Mucosa of rectum (tissue), 2 donors: ENCODE measurements at regions not wholly inside any gene's neighbourhood (a gene's known extent, or its start where the extent isn't known, plus 50 kb on each side); places are given as distances from the start of the nearest gene placed in this dataset.
"Not testable (repeated sequence)": the region's sequence is repeated elsewhere in the genome, so short reads cannot be mapped to it uniquely, and the experiment has no call there.

Experiments used
- H3K27ac ChIP-seq, 2 donors: one replicate each; pipeline ENCODE4 v1.7.0; 2013; ENCODE audit warnings: inconsistent platforms in 2 of 2, low read depth in 2 of 2, low read length in 2 of 2
- H3K27me3 ChIP-seq, 2 donors: one replicate each; pipeline ENCODE4 v1.7.0; 2013; ENCODE audit warnings: low read length in 2 of 2; ENCODE audit not compliant: control insufficient read depth in 2 of 2, insufficient read depth in 2 of 2
- H3K36me3 ChIP-seq, 2 donors: one replicate each; pipeline ENCODE4 v1.7.0; 2013; ENCODE audit warnings: low read length in 2 of 2; ENCODE audit not compliant: control insufficient read depth in 2 of 2, insufficient read depth in 2 of 2
- H3K4me1 ChIP-seq, 2 donors: one replicate each; pipeline ENCODE4 v1.7.0; 2013; ENCODE audit warnings: low read length in 2 of 2, mild to moderate bottlenecking in 1 of 2; ENCODE audit not compliant: control insufficient read depth in 2 of 2, insufficient read depth in 2 of 2
- H3K4me3 ChIP-seq, 2 donors: one replicate each; pipeline ENCODE4 v1.7.0; 2013; ENCODE audit warnings: low read length in 2 of 2
- H3K9ac ChIP-seq, 2 donors: one replicate each; pipeline ENCODE4 v1.7.0; 2013; ENCODE audit warnings: low read length in 2 of 2, low read depth in 1 of 2, mild to moderate bottlenecking in 1 of 2
- H3K9me3 ChIP-seq, 2 donors: one replicate each; pipeline ENCODE4 v1.7.0; 2013; ENCODE audit warnings: low read length in 2 of 2; ENCODE audit not compliant: control insufficient read depth in 2 of 2
- donor health status: healthy.
- donor health status: Normal muscosa, but diverticular disease.

GRCh38 chr4:24180586-24180985 is 290.7 kb upstream of the PPARGC1A start:
- Histone ChIP-seq H3K27ac (no peak overlapping the region), H3K27me3 (no peaks in the 10 kb centered on the region), H3K9me3 (no peaks in the 10 kb centered on the region), H3K4me3 (no peak overlapping the region), H3K4me1 (no peaks in the 10 kb centered on the region), H3K9ac (no peak overlapping the region), H3K36me3 (no peaks in the 10 kb centered on the region)

DNA sequence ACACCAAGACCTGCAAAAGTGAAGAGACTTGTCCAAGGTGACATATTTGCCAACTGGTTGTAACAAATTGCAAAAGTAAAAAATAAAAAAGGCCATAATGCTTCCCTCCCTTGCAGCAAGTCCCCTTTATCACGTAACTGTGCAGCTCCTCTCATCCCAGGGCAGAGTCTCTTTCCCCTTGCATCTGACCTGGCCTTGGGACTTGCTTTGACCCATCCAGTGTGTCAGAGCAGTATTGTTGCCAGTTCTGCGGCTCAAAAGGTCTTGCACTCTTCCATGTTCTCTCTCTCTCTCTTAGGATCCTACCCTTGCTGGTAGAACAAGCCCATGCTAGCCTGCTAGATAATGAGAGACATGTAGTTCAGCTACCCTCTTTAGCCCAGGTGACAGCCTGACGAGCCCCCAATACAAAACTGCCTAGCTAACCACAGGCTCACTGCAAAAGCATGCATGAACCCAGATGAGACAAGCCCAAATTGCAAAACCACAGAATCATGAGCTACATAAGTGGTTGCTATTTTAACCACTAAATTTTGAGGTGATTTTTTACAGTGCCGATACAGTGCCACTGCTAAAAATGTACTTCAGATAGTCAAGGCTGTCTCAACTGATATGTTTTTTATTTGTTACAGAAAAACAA is 289.5 kb upstream of the PPARGC1A start:
- H3K4me3 ChIP-seq, result no peak overlapping the region
- H3K9me3 ChIP-seq, result no peaks in the 10 kb centered on the region
- H3K36me3 ChIP-seq, result no peaks in the 10 kb centered on the region
- no peak overlapping the region for H3K9ac ChIP-seq
- H3K27me3 ChIP-seq, result no peaks in the 10 kb centered on the region
- no peak overlapping the region for H3K27ac ChIP-seq
- no peaks in the 10 kb centered on the region for H3K4me1 ChIP-seq

DNA sequence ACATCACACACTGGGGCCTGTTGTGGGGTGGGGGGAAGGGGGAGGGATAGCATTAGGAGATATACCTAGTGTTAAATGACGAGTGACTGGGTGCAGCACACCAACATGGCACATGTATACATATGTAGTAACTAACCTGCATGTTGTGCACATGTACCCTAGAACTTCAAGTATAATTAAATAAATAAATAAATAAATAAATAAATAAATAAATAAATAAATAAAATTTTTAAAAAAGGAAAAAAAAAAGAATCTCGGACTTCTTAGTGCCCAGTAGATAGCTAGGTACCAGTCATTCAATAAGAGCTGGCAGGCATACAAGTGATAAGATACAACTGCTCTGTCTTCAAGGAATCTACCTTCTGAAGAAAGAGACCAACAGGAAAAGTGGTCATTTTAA is 287.6 kb upstream of the PPARGC1A start:
- H3K4me1 ChIP-seq, H3K9me3 ChIP-seq, H3K9ac ChIP-seq, H3K4me3 ChIP-seq, H3K36me3 ChIP-seq, H3K27me3 ChIP-seq, H3K27ac ChIP-seq: not testable (repeated sequence)

- no peak overlapping the region for H3K27ac ChIP-seq
- H3K27me3 ChIP-seq, result no peaks in the 10 kb centered on the region
- H3K9me3 ChIP-seq, result no peaks in the 10 kb centered on the region
- no peak overlapping the region for H3K4me3 ChIP-seq
- H3K4me1 ChIP-seq, result no peaks in the 10 kb centered on the region
- no peaks in the 10 kb centered on the region for H3K36me3 ChIP-seq
- no peak overlapping the region for H3K9ac ChIP-seq
These were observed 285.9 kb upstream of the PPARGC1A start for GRCh38 chr4:24175707-24176106.

DNA sequence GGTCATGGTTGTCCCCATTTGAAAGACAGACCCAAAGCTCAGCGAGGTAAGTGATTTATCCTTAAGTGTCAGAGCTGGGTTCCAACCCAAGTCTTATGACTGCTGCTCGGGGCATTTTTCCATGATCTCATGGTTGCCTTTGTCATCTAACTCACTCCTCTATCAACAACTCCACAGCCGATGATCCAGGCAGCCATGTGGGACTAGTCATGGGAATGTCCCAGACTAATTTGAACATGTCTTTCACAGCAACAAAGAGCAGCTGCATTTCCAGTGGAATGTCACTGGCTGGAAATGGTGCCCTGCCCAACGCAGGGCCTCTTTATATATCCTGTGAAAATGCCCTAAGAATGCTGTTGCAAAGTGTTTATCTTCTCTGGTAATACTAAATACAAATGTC is 284.8 kb upstream of the PPARGC1A start:
- no peak overlapping the region for H3K9ac ChIP-seq
- H3K4me3 ChIP-seq, result no peak overlapping the region

DNA sequence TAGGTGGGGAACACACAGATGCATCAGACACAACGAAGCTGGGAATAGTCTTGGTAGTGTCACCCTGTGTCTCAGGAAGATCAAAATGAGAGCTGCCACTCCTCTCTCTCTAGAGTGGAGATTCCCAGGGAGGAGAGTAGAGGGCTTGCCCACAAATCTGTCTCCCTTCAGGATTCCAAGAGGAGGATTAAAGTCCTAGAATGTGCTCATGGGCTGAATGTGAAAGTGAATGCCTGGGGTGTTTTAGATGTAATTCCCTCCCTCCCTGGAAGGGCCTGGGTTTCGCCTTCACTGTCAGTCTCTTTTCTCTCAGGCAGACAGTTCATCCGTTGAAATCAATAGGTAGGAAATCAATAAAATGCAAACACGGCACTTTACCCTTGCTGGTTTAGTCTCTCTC is 282.6 kb upstream of the PPARGC1A start:
- Histone ChIP-seq H3K36me3 (no peaks in the 10 kb centered on the region), H3K9me3 (no peaks in the 10 kb centered on the region), H3K27ac (no peak overlapping the region), H3K27me3 (no peaks in the 10 kb centered on the region), H3K4me3 (no peak overlapping the region), H3K4me1 (no peaks in the 10 kb centered on the region), H3K9ac (no peak overlapping the region)

More for the DNA sequence above, 284.8 kb upstream of the PPARGC1A start:
- Histone ChIP-seq H3K27ac (no peak overlapping the region), H3K36me3 (no peaks in the 10 kb centered on the region), H3K27me3 (no peaks in the 10 kb centered on the region), H3K4me1 (no peaks in the 10 kb centered on the region), H3K9me3 (no peaks in the 10 kb centered on the region)

DNA sequence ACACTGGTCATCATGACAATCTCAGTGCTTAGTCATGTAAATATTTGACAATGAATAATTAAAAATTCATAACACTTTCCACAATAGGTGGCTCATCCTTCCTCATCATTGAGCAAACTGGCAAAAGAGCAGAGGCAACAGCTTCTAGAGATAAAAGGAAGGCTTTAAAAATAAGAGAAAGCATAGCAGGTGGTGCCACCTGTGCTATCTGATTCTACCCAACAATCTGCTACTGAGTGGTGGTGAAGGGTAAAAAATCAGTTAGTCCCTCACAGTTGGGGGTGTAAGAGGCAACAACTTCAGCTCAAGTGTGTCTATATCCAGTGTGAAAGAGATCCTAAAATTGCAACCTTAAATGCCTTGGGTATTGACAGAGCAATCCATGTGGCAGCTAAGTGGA is 280.1 kb upstream of the PPARGC1A start:
- Histone ChIP-seq H3K4me3 (no peak overlapping the region), H3K9me3 (no peaks in the 10 kb centered on the region), H3K9ac (no peak overlapping the region), H3K4me1 (no peaks in the 10 kb centered on the region), H3K36me3 (no peaks in the 10 kb centered on the region), H3K27me3 (no peaks in the 10 kb centered on the region), H3K27ac (no peak overlapping the region)

DNA sequence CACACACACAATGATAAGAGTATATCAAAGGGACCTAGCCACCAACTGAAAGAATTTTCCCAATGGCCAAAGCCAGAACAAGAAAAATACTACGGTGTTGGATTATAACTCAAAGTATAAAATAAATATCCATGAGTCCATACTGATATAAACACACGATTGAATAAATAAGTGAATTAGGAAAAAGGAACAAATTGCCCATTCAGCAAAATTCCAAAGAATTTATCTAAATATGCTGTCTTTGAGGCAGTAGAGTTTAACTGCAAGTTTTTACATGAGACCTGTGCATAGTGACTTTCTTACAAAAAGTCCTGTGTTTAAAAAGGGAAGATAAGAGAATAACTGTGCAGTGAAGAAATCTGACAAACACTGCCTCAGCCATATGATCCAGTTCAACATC is 278.8 kb upstream of the PPARGC1A start:
- H3K4me3 ChIP-seq, result no peak overlapping the region

GRCh38 chr4:24166501-24166900 is 276.7 kb upstream of the PPARGC1A start:
- H3K27me3 ChIP-seq, result no peaks in the 10 kb centered on the region
- no peak overlapping the region for H3K9ac ChIP-seq
- no peak overlapping the region for H3K4me3 ChIP-seq
- no peaks in the 10 kb centered on the region for H3K9me3 ChIP-seq
- no peak overlapping the region for H3K27ac ChIP-seq
- no peaks in the 10 kb centered on the region for H3K4me1 ChIP-seq
- H3K36me3 ChIP-seq, result no peaks in the 10 kb centered on the region

More for the DNA sequence above, 278.8 kb upstream of the PPARGC1A start:
- Histone ChIP-seq H3K36me3 (no peaks in the 10 kb centered on the region), H3K27ac (no peak overlapping the region), H3K9ac (no peak overlapping the region), H3K27me3 (no peaks in the 10 kb centered on the region), H3K4me1 (no peaks in the 10 kb centered on the region), H3K9me3 (no peaks in the 10 kb centered on the region)

GRCh38 chr4:24164797-24165196 is 274.9 kb upstream of the PPARGC1A start:
- Histone ChIP-seq H3K4me1 (no peaks in the 10 kb centered on the region), H3K27me3 (no peaks in the 10 kb centered on the region), H3K9ac (no peak overlapping the region), H3K4me3 (no peak overlapping the region), H3K27ac (no peak overlapping the region), H3K9me3 (no peaks in the 10 kb centered on the region), H3K36me3 (no peaks in the 10 kb centered on the region)
